ENCODE measurements at regions not wholly inside any gene's neighbourhood (a gene's known extent, or its start where the extent isn't known, plus 50 kb on each side); places are given as distances from the start of the nearest gene placed in this dataset.
A peak's percentile ranks its signal among the peaks of the same experiment; 100 is the strongest.

DNA sequence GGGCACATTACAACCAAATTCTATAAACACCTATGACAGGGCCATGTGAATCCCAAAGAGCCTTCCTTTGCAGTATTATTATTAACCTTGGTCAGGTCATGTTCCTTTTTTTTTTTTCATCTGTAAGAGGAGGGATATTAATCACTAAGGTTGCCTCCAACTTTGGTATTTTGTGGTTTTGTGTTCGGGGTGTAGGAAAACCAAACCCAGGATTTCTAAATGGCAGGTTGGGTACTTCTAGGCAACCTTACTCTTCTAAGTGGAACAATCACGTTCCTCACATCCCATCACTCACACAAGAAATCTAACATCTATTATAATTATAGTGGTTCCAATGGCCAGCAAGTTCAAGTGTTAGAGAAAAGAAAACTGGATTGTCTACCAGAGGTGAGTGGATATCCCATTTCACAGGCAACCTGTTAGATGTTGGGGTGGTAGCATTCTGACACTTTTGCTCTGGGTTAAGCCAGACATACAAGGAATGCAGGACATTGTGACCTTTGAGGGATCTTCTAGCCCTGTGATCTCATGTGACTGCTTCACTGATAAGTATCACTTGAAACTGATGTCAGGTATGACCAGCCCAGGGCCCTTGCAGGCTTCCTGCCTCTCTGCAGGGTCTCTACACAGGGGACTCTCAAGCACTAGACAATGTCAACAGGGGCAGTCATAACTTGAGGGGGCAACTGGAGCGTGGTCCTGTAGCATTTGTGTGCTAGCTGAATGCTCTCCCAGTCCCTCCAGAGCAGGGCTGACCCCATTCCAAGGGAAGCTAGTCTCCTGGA, 126.2 kb upstream of the VLDLR start:
- Histone ChIP-seq H3K4me1 (peaks cover 13 to 21% of the 10 kb centered on the region in 2 donors), H3K27me3 (no peaks in the 10 kb centered on the region), H3K36me3 (no peaks in the 10 kb centered on the region), H3K9me3 (no peaks in the 10 kb centered on the region), H3K27ac (peak overlapping the region in 3 of 4 donors; percentile 5 to 66 (median 25)), H3K4me3 (no peak overlapping the region)
- DNase-seq = no peak
- TF ChIP-seq, protein P1, sequence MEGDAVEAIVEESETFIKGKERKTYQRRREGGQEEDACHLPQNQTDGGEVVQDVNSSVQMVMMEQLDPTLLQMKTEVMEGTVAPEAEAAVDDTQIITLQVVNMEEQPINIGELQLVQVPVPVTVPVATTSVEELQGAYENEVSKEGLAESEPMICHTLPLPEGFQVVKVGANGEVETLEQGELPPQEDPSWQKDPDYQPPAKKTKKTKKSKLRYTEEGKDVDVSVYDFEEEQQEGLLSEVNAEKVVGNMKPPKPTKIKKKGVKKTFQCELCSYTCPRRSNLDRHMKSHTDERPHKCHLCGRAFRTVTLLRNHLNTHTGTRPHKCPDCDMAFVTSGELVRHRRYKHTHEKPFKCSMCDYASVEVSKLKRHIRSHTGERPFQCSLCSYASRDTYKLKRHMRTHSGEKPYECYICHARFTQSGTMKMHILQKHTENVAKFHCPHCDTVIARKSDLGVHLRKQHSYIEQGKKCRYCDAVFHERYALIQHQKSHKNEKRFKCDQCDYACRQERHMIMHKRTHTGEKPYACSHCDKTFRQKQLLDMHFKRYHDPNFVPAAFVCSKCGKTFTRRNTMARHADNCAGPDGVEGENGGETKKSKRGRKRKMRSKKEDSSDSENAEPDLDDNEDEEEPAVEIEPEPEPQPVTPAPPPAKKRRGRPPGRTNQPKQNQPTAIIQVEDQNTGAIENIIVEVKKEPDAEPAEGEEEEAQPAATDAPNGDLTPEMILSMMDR (IDR thresholded peaks at IDR 0.05 in 4 of 5, conservative IDR thresholded peaks at IDR 0.05 in 1 of 5) = no peak
- no peak for ATAC-seq
- intact Hi-C loops (cut with DNase I; ENCODE audit: low total_unique reads) = loop anchor here (2.0 to 10.0 kb wide), 3 partner anchors 65 to 371 kb away; no protein-coding TSS in a partner anchor
- in situ Hi-C loops (cut with MboI; ENCODE audit: low sequenced_read_pairs in 4 of 4) = no loop called here

GRCh38 chr9:2496169-2496568, 125.4 kb upstream of the VLDLR start:
- intact Hi-C loops (cut with DNase I; ENCODE audit: low total_unique reads) (loop anchor here (2.0 to 10.0 kb wide), 3 partner anchors 65 to 371 kb away; no protein-coding TSS in a partner anchor), in situ Hi-C loops (cut with MboI; ENCODE audit: low sequenced_read_pairs in 4 of 4) (no loop called here)

DNA sequence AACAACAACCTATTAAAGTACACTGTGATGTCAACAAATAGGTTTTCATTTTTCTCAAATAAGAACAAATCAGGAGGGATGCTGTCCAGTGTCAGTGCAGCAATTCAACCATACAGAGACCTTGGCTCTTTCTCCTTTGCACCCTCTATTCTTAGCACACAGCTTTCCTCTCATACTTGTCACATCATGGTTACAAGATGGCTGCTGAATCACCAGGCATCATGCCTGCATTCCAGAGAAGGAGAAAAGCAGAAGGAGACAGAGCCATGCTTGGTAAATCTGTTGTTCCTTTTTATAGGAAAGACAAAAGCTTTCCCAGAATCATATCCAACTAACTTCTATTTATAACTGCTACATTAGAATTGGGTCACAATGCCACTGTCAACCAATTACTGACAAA, 124.7 kb upstream of the VLDLR start:
- ATAC-seq = peak; percentile 65 to 90
- intact Hi-C loops (cut with DNase I; ENCODE audit: low total_unique reads) (loop anchor here (2.0 to 10.0 kb wide), 3 partner anchors 64 to 372 kb away; no protein-coding TSS in a partner anchor), in situ Hi-C loops (cut with MboI; ENCODE audit: low sequenced_read_pairs in 4 of 4) (no loop called here)
- peaks cover 13 to 21% of the 10 kb centered on the region in 2 donors for H3K4me1 ChIP-seq
- H3K4me3 ChIP-seq = no peak overlapping the region
- no peaks in the 10 kb centered on the region for H3K27me3 ChIP-seq
- no peaks in the 10 kb centered on the region for H3K9me3 ChIP-seq
- H3K27ac ChIP-seq = peak overlapping the region; percentile 25 to 66 (median 53)
- DNase-seq = peak in 1 of 2 donors; percentile 44
- H3K36me3 ChIP-seq = no peaks in the 10 kb centered on the region
- TF ChIP-seq, protein P1 (IDR thresholded peaks at IDR 0.05 in 4 of 5, conservative IDR thresholded peaks at IDR 0.05 in 1 of 5) = no peak
- no peak for TF ChIP-seq POLR2A (IDR thresholded peaks at IDR 0.05)

More at GRCh38 chr9:2496169-2496568, 125.4 kb upstream of the VLDLR start:
- H3K27me3 ChIP-seq = no peaks in the 10 kb centered on the region
- no peak for ATAC-seq
- no peaks in the 10 kb centered on the region for H3K36me3 ChIP-seq
- no peak for DNase-seq
- TF ChIP-seq, protein P1 (IDR thresholded peaks at IDR 0.05 in 4 of 5, conservative IDR thresholded peaks at IDR 0.05 in 1 of 5) = no peak
- TF ChIP-seq POLR2A (IDR thresholded peaks at IDR 0.05) = no peak
- no peaks in the 10 kb centered on the region for H3K9me3 ChIP-seq
- H3K27ac ChIP-seq = peak overlapping the region; percentile 25 to 66 (median 53)
- H3K4me1 ChIP-seq = peaks cover 13 to 21% of the 10 kb centered on the region in 2 donors
- H3K4me3 ChIP-seq = no peak overlapping the region

GRCh38 chr9:2497666-2498400, 123.8 kb upstream of the VLDLR start:
- Histone ChIP-seq H3K4me3 (no peak overlapping the region), H3K9me3 (no peaks in the 10 kb centered on the region), H3K4me1 (peaks cover 13 to 21% of the 10 kb centered on the region in 2 donors), H3K27me3 (no peaks in the 10 kb centered on the region), H3K36me3 (no peaks in the 10 kb centered on the region), H3K27ac (peak overlapping the region; percentile 25 to 66 (median 53))
- intact Hi-C loops (cut with DNase I; ENCODE audit: low total_unique reads) (loop anchor here (2.0 to 10.0 kb wide), 3 partner anchors 63 to 373 kb away; no protein-coding TSS in a partner anchor), in situ Hi-C loops (cut with MboI; ENCODE audit: low sequenced_read_pairs in 4 of 4) (no loop called here)
- TF ChIP-seq POLR2A (IDR thresholded peaks at IDR 0.05) = no peak
- TF ChIP-seq, protein P1 (IDR thresholded peaks at IDR 0.05 in 4 of 5, conservative IDR thresholded peaks at IDR 0.05 in 1 of 5) = no peak
- ATAC-seq = peak in 1 of 2 donors; percentile 47
- no peak for DNase-seq

Data from gastrocnemius medialis (tissue), 4 donors.